GM21360 (cell line): ENCODE measurements at regions not wholly inside any gene's neighbourhood (a gene's known extent, or its start where the extent isn't known, plus 50 kb on each side); places are given as distances from the start of the nearest gene placed in this dataset.
"Not testable (repeated sequence)": the region's sequence is repeated elsewhere in the genome, so short reads cannot be mapped to it uniquely, and the experiment has no call there.

Experiments used
- ATAC-seq: cut with Tn5 transposase; IDR thresholded peaks from one replicate; pipeline ENCODE4 v1.9.1; 2021; ENCODE audit warnings: mild to moderate bottlenecking, moderate library complexity; ENCODE audit not compliant: unreplicated experiment

DNA sequence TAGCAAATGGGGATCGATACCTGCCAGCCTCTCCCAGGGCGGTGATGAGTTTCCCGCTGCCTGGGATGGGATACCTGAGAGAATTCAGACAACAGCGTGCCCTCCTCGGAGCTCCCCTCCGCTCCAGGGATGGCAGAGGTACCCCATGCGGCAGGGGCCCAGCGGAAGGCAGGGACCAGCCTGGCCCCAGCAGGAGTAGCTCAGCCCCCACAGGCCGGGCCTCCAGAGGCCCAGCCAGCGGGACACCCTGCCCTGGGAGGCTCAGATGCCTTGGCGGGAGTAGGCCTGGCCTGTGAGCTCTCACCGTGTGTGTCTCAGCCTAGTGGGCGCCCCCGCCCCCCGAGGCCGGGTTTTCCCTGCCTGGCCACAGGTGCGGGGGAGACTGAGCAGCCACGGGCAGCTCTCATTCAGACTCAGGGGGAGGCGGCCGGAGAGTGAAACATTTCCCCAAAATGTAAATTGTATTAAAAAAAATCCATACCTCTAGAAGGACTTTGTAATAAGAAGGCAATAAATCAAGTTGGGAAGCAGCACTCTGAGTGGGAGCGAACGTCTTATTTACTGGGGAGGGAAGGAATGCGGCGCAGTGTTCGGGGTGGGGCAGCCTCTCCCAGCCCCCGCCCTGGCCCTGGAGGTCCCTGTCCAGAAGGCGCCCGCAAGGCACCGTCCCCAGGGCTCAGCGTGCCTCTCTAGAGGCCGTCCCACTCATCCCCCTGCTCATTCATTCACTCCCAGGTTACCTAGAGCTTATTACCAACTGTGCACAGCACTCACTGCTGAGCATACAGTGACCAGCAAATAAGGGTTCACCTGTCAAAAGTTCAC lies 888.0 kb downstream of the BRD1 start:
- no peak for ATAC-seq

DNA sequence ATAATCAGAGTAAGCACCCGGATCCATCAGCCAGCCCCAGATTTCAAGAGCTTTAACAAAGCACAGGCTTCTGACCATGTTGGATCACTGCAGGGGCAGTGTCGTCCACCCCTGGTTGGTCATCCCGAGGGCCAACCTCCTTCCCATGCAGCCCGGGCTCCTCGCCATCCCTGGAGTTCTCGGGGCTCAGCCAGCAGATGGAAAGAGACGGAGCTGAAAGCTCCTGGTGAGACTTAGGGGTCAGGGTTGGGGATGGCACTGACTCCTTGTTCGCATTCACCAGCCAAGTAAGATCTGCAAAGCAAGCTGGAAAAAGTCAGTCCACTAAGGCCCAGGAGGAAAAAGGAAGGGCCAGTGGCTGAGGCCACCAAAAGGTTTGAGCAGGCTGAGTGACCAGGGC lies 888.9 kb downstream of the BRD1 start:
- ATAC-seq, result no peak

DNA sequence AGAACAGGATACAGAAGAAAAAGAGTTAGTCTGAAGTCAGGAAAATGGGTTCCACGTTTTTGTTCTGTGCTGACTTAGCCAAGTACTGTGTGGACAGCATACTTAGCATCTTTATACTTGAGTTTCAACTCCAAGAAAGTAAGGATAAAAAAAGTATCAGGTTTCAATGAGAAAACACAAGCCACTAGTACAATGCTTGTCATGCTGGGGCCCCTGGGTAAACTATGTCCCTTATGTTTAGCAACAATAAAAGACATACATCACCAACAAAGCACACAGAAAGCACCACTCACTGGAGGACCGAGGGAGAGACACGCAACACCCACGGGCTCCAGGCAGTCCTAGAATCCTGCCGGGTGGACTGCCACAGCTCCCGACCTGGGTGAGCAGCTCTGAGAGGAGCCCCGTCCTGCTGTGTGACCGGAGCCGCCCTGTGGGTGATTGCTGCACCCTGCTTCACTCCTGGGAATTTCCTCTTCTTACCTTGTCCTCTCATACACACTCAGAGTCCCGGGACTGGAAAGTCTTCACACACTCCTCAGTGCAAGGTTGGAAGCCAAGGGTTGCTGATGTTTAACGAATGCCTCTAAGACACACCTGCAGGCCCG lies 890.5 kb downstream of the BRD1 start:
- ATAC-seq, result no peak

DNA sequence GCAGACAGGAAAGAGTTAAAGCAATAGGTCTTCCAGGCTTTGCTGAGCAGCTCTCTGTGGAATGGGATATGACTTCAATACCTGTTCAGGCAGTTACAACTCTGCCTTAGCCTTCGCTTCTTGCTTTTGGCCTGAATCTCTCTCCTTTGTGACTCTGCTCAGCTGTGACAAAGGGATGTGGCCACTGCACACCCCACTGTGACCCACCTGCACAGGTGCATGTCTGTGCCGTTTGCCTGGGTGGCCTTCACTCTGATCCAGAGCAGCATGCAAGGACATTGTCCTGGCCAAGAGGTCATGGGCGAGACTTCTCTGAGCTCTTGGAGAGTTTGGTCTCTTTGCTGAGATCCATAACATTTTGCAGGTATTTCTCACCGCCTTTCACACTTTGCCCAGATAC lies 891.3 kb downstream of the BRD1 start:
- ATAC-seq, result no peak

DNA sequence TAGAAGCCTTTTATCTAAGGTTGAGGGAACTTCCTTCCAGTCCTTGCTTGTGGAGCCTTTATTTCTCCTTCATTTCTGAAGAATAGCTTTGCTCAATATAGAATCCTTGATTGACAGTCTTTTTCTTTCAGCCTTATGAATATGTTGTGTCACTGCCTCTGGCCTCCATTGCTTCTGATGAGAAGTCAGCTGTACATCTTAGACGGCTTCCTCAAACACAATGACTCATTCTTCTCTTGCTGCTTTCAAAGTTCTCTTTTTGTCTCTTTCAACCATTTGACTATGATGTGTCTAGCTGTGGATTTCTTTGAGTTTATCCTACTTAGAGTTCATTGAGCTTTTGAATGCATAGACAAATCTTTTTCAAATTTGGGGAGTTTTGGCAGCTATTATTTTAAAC lies 893.2 kb downstream of the BRD1 start:
- ATAC-seq, result no peak

DNA sequence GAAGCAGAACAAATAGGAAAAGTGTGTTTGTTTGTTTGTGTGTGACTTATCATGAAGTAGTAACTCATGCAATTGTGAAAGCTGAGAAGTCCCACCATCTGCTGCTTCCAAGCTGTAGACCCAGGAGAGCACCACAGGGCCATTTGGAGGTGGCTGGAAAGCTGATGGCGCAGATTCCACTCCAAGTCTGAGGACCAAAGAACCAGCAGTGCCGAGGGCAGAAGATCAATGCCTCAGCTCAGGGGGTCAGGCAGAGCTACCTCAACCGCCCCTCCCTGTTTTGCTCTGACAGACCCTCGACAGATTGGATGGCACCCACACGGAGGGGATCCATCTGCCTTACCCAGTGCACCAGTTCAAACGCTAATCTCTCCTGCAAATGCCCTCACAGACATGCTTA lies 896.2 kb downstream of the BRD1 start:
- ATAC-seq, result no peak

DNA sequence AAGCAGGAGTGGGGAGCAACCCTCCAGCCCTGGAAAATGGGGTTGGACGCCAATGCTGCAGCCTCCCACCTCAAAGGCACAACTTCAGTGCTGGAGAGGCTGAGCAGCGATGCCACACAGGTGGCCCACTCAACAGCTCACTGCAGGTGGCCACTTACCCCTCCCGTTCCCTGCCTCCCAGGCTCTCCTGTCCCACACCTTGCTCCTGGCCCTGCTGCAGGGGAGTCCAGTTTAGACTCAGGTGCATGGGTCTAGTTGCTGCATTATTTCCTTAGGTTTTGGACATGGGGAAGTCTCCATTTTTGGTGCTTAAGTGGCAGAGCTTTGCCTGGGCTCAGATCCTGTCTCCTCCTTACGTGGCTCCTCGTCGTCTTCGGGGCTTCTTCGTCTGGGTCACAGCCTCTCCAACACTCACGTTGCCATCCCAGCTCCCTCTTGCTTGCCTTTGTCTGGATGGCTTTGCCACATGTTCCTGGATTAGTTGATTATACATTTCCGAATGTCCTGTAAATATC lies 898.3 kb downstream of the BRD1 start:
- no peak for ATAC-seq

DNA sequence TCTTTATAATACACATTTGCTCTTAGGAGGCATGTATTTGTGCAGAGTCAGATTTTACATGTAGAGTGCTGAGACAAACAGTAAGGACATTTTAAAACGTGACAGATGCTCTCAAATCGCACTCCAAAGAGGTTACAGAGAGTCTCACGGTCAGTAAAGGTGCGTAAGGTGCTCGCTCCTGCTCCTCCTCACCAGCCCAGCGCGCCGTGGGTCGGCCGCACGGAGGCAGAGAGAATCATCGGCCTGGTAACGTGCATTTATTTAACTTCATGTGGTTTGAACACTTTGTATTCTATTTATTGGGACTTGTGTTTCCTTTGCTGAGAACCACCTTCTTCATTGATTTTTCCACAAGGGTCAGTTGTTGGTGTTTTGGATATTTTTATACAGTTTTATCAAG lies 900.1 kb downstream of the BRD1 start:
- ATAC-seq, result no peak

DNA sequence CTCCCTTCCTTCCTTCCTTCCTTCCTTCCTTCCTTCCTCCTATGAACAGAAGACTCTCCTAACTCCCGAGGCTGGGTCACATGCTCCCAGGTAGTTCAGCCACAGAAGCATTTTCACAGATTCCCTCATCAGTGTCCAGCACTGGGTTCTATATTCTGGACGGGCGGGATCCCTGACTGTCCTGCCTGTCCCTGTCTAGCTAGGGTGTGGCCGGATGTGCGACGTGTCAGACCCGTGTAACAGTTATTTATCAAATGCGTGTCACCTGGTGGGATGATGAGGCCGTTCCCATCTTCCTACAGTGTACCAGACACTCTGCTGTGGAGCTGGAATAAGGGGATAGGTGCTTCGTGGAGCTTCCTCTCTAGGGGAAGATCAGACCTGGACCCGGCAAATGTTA lies 901.0 kb downstream of the BRD1 start:
- ATAC-seq, result no peak

DNA sequence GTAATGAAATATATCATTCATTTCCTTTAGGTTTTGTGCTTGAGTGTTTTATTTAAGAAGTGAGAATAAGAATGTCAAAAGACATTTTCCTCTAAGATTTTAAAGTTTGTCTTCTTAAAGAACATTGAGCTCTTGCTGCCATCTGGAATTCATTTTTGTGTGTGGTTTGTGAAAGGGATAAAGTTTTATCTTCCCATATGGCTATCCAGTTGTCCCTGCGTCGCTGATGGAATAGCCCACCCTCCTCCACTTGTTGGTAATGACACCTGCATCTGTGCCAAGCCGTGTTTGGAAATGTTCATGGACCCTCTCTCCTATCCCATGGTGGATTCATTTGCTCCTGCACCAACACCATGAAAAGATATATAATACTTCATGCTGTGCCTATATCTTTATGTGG lies 901.5 kb downstream of the BRD1 start:
- ATAC-seq, result no peak

DNA sequence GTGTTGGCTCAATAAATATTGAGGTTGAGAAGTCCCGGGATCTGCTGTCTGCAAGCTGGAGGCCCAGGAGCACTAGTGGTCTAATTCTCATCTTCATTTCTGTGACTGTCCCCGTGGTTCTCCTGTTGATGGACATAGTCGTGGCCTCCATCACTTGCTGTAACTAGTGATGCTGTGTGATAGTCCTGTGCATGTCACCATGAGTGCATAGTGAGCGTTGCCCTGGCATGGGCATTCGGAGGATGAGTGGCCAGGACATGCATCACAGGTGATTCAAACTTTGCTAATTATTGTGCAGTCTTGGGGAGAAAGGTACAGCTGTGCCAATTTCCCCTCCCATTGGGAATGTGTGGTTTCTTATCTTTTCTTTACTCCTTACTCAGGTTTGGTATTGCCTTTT lies 902.2 kb downstream of the BRD1 start:
- no peak for ATAC-seq

DNA sequence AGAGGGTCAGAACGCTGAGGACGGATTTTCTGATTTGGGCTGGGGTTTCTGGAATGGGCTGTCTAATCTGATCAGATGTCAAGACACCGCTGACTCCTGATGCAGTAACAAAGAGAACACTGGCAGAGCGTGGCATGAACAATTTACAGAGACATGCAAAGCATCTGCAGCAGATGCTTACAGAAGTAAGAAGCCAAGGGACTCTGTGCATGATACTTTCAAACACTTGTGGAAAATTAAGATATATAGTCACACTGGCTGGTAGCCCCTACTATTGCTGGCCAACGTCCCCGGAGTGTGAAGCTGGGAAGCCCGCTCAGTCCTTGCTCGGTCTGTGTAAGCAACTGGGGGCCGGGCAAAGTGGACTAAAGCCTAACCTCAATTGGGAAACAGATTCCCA lies 903.7 kb downstream of the BRD1 start:
- no peak for ATAC-seq

DNA sequence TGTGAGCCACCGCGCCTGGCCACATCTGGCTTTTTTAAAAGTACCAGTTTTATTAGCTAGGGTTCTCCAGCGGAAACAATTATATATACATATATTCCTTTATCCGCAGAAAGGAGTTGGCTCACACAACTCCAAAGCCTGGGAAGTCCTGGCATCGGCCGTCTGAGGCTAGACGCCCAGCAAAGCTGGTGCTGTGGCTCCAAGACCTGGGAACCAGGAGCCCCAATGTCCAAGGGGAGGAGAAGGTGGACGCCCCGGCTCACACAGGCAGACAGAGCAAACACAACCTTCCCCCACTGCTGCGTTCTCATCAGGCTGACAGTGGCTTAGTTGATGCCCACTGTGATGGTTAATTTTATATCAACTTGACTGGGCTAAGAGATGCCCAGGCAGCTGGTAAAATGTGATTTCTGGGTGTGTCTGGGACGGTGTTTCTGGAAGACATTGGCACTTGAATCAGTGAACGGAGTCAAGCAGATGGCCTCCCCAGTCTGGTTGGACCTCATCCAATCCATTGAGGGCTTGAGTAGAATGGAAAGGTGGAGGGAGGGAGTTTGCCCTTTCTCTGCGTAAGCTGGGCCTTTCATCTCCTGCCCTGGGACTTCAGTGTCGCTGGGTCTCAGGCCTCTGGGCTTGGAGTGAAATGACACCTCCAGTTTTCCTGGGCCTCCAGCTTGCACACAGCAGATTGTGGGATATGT lies 904.4 kb downstream of the BRD1 start:
- ATAC-seq, result no peak

DNA sequence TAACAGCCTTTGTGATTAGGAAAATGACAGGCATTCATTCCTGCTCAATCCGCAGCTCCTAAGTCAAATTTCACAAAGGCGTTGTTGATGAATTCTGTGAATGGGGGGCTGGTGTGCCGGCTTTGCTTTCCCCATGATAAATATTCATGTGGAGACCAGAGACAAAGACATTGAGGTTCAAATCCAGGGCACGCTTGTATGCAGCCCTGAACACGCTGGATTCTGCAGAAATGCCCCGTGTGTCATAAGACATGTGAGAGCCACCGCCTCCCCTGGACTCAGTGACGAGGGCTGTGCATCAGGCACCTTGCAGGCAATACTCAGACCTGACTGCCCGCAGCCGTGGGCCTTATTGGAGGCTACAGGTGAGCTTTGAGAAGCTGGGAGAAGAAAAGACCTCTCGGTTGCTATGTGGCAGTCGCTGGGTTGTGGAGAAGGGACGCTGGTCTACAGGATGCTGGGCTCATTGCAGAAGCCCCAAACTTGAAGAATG lies 906.2 kb downstream of the BRD1 start:
- no peak for ATAC-seq

DNA sequence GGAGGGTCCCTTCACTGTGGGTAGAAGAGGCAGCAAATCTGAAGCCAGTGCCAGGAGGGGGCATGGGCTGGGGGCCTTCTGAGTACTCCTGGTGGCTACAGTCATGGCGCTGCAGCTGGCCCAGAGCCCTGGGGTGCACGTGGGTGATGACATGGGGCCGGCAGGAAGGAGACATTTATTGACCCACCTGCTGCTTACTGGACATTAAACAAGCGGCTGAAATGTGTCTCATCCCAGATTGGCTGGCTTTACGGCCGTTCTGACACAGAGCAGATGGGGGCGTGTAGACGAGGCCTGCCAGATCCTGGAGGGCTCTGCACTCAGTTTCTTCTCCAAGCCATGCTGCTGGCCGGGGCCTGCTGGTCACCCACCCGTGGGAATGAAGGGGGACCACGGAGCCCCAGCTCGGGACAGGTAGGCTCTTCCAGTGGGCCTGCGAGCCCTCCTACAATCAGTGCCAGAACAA lies 906.9 kb downstream of the BRD1 start:
- no peak for ATAC-seq

DNA sequence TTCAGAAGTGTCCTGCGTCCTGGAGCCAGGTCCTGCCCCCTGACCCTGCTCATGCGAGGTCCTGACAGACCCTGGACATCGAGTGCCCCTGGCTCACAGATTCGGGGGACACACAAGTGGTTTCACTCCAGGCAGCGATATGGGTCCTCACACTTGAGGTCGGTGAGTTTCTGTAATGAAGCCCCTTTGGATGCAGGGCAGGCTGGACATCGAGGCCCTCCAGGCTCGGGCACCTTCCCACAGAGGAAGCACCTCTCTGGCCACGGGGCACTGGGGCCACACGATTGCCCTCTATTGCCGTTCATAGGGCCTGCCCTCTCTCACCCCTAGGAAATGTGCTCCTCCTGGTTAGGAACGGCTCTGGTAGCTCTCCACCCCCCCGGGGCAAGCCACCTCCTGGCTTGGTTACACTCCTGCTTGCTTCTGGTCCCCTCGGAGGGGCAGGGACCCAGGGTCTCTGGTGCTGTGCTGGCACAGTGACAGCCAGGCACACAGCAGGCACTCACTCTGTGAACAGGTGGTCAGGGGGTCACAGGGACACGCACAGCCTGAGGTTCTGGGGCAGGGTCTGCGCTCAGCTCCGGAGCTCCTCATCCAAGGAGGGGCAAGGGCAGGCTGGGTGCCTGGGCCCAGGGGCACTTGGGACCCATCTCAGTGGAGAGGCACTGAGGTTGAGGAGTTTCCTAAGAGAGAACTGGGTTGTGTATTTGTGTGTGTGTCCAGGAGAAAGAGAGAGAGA lies 907.7 kb downstream of the BRD1 start:
- ATAC-seq, result no peak

DNA sequence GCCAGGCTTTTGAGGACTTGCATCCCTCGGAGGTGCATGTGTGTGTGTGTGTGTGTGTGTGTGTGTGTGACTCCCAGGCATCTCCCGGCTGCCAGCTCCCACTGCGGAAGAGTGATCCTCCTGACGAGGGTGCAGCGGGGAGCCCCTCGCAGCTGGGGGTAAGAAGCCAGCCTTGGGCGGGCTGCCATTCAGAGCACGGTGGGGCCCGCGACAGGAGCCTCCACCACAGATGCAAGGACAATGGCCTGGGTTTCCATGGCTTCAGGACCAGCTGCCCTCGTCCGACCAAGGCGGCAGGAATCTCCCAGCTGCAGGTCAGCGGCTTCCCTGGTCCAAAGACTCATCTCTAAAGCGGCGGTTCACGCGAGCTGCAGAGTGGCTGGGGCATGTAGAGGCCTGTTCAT lies 908.5 kb downstream of the BRD1 start:
- no peak for ATAC-seq

DNA sequence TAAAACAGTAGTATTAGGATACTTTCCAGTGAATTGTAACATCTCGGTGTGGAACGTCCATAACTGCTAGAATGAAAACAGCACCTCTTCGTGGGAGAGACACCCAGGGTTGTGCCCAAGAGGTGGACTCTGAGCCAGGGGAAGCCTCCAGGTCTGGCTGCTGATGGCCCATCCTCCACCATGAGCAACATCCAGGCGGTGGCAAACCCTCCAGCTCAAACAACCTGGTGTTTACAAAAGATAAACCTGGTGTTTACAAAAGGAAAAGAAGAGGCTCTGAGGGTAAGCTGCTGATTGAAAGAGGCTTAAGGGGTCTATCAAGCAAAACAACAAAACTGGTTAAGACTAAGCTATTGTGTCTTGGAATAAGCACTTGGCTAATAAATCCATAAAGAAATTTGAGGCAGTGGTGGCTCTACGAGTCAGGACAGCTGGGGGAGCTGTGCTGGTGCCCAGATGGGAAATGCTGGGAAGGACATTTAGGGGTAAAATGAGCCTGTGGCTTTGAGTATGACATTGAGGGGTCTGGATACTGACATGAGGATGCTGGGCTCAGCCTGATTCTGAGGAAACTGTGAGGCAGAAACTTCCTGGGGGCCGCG lies 909.0 kb downstream of the BRD1 start:
- no peak for ATAC-seq

DNA sequence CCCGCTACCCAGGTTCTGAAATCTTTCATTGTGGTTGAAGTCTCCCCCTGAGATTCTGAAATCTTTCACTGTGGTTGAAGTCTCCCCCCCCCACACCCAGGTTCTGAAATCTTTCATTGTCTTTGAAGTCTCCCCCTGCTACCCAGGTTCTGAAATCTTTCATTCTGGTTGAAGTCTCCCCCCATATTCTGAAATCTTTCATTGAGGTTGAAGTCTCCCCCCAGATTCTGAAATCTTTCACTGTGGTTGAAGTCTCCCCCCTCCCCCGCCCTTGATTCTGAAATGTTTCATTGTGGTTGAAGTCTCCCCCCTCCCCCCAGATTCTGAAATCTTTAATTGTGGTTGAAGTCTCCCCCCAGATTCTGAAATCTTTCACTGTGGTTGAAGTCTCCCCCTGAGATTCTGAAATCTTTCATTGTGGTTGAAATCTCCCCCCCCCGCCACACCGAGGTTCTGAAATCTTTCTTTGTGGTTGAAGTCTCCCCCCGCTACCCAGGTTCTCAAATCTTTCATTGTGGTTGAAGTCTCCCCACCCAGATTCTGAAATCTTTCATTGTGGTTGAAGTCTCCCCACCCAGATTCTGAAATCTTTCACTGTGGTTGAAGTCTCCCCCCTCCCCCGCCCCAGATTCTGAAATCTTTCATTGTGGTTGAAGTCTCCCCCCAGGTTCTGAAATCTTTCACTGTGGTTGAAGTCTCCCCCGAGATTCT lies 915.2 kb downstream of the BRD1 start:
- ATAC-seq, result not testable (repeated sequence)

DNA sequence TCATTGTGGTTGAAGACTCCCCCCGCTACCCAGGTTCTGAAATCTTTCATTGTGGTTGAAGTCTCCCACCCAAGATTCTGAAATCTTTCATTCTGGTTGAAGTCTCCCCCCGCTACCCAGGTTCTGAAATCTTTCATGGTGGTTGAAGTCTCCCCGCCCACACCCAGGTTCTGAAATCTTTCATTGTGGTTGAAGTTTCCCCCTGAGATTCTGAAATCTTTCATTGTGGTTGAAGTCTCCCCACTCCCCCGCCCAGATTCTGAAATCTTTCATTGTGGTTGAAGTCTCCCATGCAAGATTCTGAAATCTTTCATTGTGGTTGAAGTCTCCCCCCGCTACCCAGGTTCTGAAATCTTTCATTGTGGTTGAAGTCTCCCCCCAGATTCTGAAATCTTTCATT lies 916.0 kb downstream of the BRD1 start:
- not testable (repeated sequence) for ATAC-seq
